GM23248 (cell line): ENCODE measurements at regions not wholly inside any gene's neighbourhood (a gene's known extent, or its start where the extent isn't known, plus 50 kb on each side); places are given as distances from the start of the nearest gene placed in this dataset.

ENCODE experiments used
- DNase-seq: peaks from one replicate; pipeline ENCODE4 v3.0.0-alpha.2; 2015
- H2AFZ ChIP-seq: fragments of 200-600 bp; sonication (generic); 2 replicates; pipeline ENCODE4 v1.6.1; 2016; ENCODE audit warnings: antibody characterized with exemption
- H3F3A ChIP-seq: fragments of 200-600 bp; sonication (generic); 2 replicates; pipeline ENCODE4 v1.6.1; 2016; ENCODE audit warnings: mild to moderate bottlenecking, antibody characterized with exemption, mixed run types; ENCODE audit not compliant: insufficient read depth
- H3K27ac ChIP-seq: fragments of 200-600 bp; sonication (generic); 2 replicates; pipeline ENCODE4 v1.5.1; 2016; ENCODE audit warnings: mild to moderate bottlenecking
- H3K27me3 ChIP-seq: fragments of 200-600 bp; sonication (generic); replicated peaks from 2 replicates; pipeline ENCODE4 v1.6.1; 2016; ENCODE audit warnings: mild to moderate bottlenecking; ENCODE audit not compliant: insufficient read depth
- H3K36me3 ChIP-seq: fragments of 200-600 bp; sonication (generic); 2 replicates; pipeline ENCODE4 v1.6.1; 2016; ENCODE audit warnings: low read depth, mild to moderate bottlenecking
- H3K4me1 ChIP-seq: fragments of 200-600 bp; sonication (generic); 2 replicates; pipeline ENCODE4 v1.6.1; 2016; ENCODE audit warnings: mild to moderate bottlenecking; ENCODE audit not compliant: insufficient read depth
- H3K4me2 ChIP-seq: fragments of 200-600 bp; sonication (generic); one replicate; pipeline ENCODE4 v1.6.1; 2016; ENCODE audit warnings: mild to moderate bottlenecking; ENCODE audit not compliant: unreplicated experiment
- H3K4me3 ChIP-seq: fragments of 200-600 bp; sonication (generic); 2 replicates; pipeline ENCODE4 v1.5.1; 2016; ENCODE audit warnings: mild to moderate bottlenecking
- H3K79me2 ChIP-seq: fragments of 200-600 bp; sonication (generic); 2 replicates; pipeline ENCODE4 v1.6.1; 2016; ENCODE audit warnings: mild to moderate bottlenecking; ENCODE audit not compliant: insufficient read depth
- H3K9ac ChIP-seq: fragments of 200-600 bp; sonication (generic); 2 replicates; pipeline ENCODE4 v1.6.1; 2016; ENCODE audit warnings: mild to moderate bottlenecking
- H3K9me2 ChIP-seq: fragments of 200-600 bp; sonication (generic); 2 replicates; pipeline ENCODE4 v1.6.1; 2016; ENCODE audit warnings: mixed run types, mild to moderate bottlenecking, moderate library complexity; ENCODE audit not compliant: insufficient read depth
- H3K9me3 ChIP-seq: fragments of 200-600 bp; sonication (generic); one replicate; pipeline ENCODE4 v1.6.1; 2017; ENCODE audit warnings: low read depth
- H4K20me1 ChIP-seq: fragments of 200-600 bp; sonication (generic); 2 replicates; pipeline ENCODE4 v1.6.0; 2016; ENCODE audit not compliant: insufficient read depth
- EZH2 ChIP-seq: fragments of 200-600 bp; sonication (generic); IDR thresholded peaks from 2 replicates; pipeline ENCODE4 v1.6.1; 2018; ENCODE audit warnings: antibody characterized with exemption, mild to moderate bottlenecking; ENCODE audit not compliant: insufficient read depth, poor library complexity, severe bottlenecking
- EZH2phosphoT487 ChIP-seq: fragments of 200-600 bp; sonication (generic); IDR thresholded peaks from 2 replicates; pipeline ENCODE4 v1.6.1; 2018; ENCODE audit warnings: antibody characterized with exemption, moderate library complexity, mild to moderate bottlenecking, low read depth; ENCODE audit not compliant: insufficient read depth
- WGBS, 2 experiments: methylation state at CpG; one replicate each; pipeline ENCODE4 v1.1.6; 2015 to 2017; ENCODE audit warnings: low lambda C conversion rate in 2 of 2, low coverage in 1 of 2; ENCODE audit errors: missing lambda C conversion rate in 2 of 2; 5-methylcytosine and 5-hydroxymethylcytosine counted together
- in situ Hi-C: fragments of 300-500 bp; cut with MboI; formaldehyde crosslinking; loops from 2 replicates; pipeline ENCODE4 v1.15.0; 2020

GRCh38 chr2:153055182-153055581, 336.8 kb downstream of the ARL6IP6 start:
- Histone ChIP-seq H4K20me1 (no peaks in the 10 kb centered on the region), H3K9me2 (no peaks in the 10 kb centered on the region), H3K4me2 (no peak overlapping the region), H3K27ac (no peak overlapping the region), H3K4me1 (no peaks in the 10 kb centered on the region), H3K4me3 (no peak overlapping the region), H3K9ac (no peak overlapping the region), H3K9me3 (no peaks in the 10 kb centered on the region), H3K27me3 (no peaks in the 10 kb centered on the region), H3F3A (no peaks in the 10 kb centered on the region), H3K79me2 (no peaks in the 10 kb centered on the region), H2AFZ (no peak overlapping the region), H3K36me3 (no peaks in the 10 kb centered on the region)
- no peak for TF ChIP-seq EZH2phosphoT487
- no peak for TF ChIP-seq EZH2
- WGBS, 2 experiments: 0% methylated on average over 1 of the region's 1 CpG
- DNase-seq: no peak
- in situ Hi-C loops: no loop called here

DNA sequence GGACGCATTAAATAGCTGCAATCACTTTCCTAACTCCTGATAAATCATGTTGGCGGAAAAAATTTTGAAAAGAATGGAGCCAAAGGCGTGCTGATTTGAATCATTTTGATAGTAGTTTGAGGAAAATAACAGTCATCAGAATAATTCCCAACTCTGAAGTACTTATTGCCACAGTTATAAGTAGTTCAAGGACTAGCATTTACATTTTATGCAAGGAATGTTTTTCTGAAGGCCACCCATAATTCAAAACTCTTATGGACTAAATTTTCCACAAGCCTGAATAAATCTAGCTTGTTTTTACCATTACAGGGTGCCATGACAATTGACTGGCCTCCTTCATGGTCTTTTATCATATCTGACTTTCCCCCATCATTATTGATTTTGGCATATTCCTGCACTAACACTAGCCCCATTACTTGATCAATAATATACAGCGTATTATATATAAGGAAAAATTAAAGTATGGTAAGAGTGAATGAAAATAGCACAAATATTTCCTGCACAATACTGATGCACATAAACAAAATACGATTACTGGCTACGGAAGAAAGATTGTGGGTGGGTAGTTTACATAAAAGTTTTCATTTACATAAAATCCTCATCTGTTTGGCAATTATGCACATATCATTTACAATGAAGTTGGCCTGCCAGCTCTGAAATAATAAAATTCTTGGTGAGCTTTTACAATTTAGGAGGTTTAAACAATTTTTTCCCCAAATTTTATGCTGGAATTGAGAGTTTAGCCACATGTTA, 334.6 kb downstream of the ARL6IP6 start:
- Histone ChIP-seq H3K36me3 (no peaks in the 10 kb centered on the region), H3K4me1 (no peaks in the 10 kb centered on the region), H3K27ac (no peak overlapping the region), H3K9ac (no peak overlapping the region), H2AFZ (no peak overlapping the region), H3K4me3 (no peak overlapping the region), H3K27me3 (no peaks in the 10 kb centered on the region), H3K4me2 (no peak overlapping the region), H3K9me2 (no peaks in the 10 kb centered on the region), H4K20me1 (no peaks in the 10 kb centered on the region), H3K79me2 (no peaks in the 10 kb centered on the region), H3K9me3 (no peaks in the 10 kb centered on the region), H3F3A (no peaks in the 10 kb centered on the region)
- in situ Hi-C loops: no loop called here
- DNase-seq: no peak
- WGBS, 2 experiments: 30 to 31% methylated on average over 6 of the region's 6 CpGs
- TF ChIP-seq EZH2phosphoT487 (no peak), EZH2 (no peak)

DNA sequence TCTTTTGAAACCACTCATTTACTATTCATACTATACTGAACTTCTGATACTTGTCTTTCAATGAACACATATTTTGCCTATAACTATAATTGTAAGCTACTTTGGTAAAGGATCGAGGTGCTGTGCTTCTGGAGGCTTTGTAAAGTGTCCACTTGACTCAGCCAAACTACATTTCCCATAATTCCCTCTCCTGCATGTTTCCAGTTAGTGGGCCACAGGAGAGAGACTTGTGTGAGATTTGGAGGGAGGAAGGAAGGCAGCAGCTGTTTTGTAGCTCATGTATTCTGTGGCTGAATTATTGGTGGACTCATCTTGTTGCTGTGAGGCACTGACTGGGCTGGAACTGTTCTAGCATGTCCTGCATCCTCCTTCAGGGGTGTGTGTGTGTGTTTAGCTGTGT, 328.8 kb downstream of the ARL6IP6 start:
- H3K27ac ChIP-seq: no peak overlapping the region
- WGBS, 2 experiments: 9 to 11% methylated on average over 1 of the region's 1 CpG
- no peaks in the 10 kb centered on the region for H3K36me3 ChIP-seq
- no peak overlapping the region for H3K4me3 ChIP-seq
- no peak overlapping the region for H2AFZ ChIP-seq
- no peak overlapping the region for H3K9ac ChIP-seq
- no peak overlapping the region for H3K4me2 ChIP-seq
- no peaks in the 10 kb centered on the region for H3K9me2 ChIP-seq
- in situ Hi-C loops: no loop called here
- DNase-seq: no peak
- TF ChIP-seq EZH2phosphoT487: no peak
- TF ChIP-seq EZH2: no peak
- H3F3A ChIP-seq: no peaks in the 10 kb centered on the region
- H3K9me3 ChIP-seq: no peaks in the 10 kb centered on the region
- no peaks in the 10 kb centered on the region for H3K27me3 ChIP-seq
- no peaks in the 10 kb centered on the region for H3K4me1 ChIP-seq
- H4K20me1 ChIP-seq: no peaks in the 10 kb centered on the region
- H3K79me2 ChIP-seq: no peaks in the 10 kb centered on the region

DNA sequence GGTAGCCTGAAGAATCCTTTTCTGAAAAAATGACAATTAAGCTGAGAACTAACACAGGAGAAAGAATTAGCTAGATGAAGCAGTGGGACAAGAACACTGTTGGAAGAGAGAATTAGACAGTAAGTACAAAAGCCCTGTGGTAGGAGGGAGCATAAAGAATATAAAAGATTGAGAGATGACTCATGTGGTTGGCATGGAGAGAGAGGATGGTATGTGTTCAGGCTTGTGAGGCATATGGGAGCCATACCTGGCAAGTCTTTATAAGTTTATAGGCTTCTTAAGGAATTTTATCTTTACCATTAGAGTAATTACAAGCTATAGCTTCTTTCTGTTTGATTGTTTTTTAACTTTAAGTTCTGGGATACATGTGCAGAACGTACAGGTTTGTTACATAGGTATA, 325.0 kb downstream of the ARL6IP6 start:
- TF ChIP-seq EZH2phosphoT487 (no peak), EZH2 (no peak)
- no peak overlapping the region for H3K4me2 ChIP-seq
- no peaks in the 10 kb centered on the region for H3K9me2 ChIP-seq
- H3K27ac ChIP-seq: no peak overlapping the region
- H4K20me1 ChIP-seq: no peaks in the 10 kb centered on the region
- H3K79me2 ChIP-seq: no peaks in the 10 kb centered on the region
- H3K9ac ChIP-seq: no peak overlapping the region
- DNase-seq: no peak
- 6 to 10% methylated on average over 1 of the region's 1 CpG for WGBS, 2 experiments
- no peaks in the 10 kb centered on the region for H3K4me1 ChIP-seq
- no peaks in the 10 kb centered on the region for H3K9me3 ChIP-seq
- in situ Hi-C loops: no loop called here
- H2AFZ ChIP-seq: no peak overlapping the region
- H3K4me3 ChIP-seq: no peak overlapping the region
- no peaks in the 10 kb centered on the region for H3K27me3 ChIP-seq
- H3F3A ChIP-seq: no peaks in the 10 kb centered on the region
- H3K36me3 ChIP-seq: no peaks in the 10 kb centered on the region
